ENCODE measurements at regions not wholly inside any gene's neighbourhood (a gene's known extent, or its start where the extent isn't known, plus 50 kb on each side); places are given as distances from the start of the nearest gene placed in this dataset.
"Not testable (repeated sequence)": the region's sequence is repeated elsewhere in the genome, so short reads cannot be mapped to it uniquely, and the experiment has no call there.

DNA sequence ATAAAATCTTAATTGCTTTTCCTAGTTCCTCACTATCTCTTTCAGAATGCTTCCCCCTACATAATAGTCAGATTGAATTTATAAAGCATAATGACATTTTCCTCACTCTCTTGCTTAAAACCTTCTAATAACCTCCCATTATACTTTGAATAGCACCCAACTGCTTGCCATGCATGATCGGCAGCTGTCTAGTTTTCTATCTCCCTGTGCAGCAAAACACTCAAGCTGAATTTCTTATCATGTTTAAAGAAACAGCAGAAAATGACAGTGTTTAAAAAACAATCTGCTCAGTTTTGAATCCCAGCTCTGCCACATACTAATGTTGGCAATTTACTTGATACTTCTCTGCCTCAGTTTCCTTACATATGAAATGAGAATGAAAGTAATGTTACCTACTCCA is 947.1 kb upstream of the HS3ST1 start:
- no peaks in the 10 kb centered on the region for H3K36me3 ChIP-seq (ENCODE audit: control insufficient read depth in 5 of 5, insufficient read depth in 5 of 5, low read length in 5 of 5)
- H3K9ac ChIP-seq (ENCODE audit: low read length in 5 of 5): no peak overlapping the region
- H3K4me1 ChIP-seq (ENCODE audit: control insufficient read depth in 5 of 5, insufficient read depth in 5 of 5, low read length in 5 of 5): no peaks in the 10 kb centered on the region
- H3K4me3 ChIP-seq (ENCODE audit: low read depth in 1 of 5, low read length in 5 of 5): no peak overlapping the region
- no peaks in the 10 kb centered on the region for H3K9me3 ChIP-seq (ENCODE audit: control insufficient read depth in 5 of 5, low read length in 5 of 5)
- no peak overlapping the region for H3K27ac ChIP-seq (ENCODE audit: low read depth, low read length)
- no peaks in the 10 kb centered on the region for H3K27me3 ChIP-seq (ENCODE audit: control insufficient read depth in 5 of 5, insufficient read depth in 4 of 5, low read length in 5 of 5)

DNA sequence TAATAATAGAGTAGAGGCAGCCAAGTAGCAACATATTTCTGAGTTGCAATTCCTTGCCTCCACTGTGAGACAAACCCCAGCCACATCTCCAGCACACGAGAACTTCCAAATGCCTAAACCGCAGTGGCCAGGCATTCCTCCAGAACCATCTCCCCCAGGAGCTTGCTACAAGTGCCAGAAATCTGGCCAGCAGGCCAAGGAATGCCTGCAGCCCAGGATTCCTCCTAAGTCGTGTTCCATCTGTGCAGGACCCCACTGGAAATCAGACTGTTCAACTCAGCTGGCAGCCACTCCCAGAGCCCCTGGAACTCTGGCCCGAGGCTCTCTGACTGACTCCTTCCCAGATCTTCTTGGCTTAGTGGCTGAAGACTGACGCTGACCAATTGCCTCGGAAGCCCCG is 937.2 kb upstream of the HS3ST1 start:
- not testable (repeated sequence) for H3K9ac ChIP-seq (ENCODE audit: low read length in 5 of 5); H3K27me3 ChIP-seq (ENCODE audit: control insufficient read depth in 5 of 5, insufficient read depth in 4 of 5, low read length in 5 of 5); H3K4me3 ChIP-seq (ENCODE audit: low read depth in 1 of 5, low read length in 5 of 5); H3K36me3 ChIP-seq (ENCODE audit: control insufficient read depth in 5 of 5, insufficient read depth in 5 of 5, low read length in 5 of 5); H3K4me1 ChIP-seq (ENCODE audit: control insufficient read depth in 5 of 5, insufficient read depth in 5 of 5, low read length in 5 of 5); H3K9me3 ChIP-seq (ENCODE audit: control insufficient read depth in 5 of 5, low read length in 5 of 5); H3K27ac ChIP-seq (ENCODE audit: low read depth, low read length)

DNA sequence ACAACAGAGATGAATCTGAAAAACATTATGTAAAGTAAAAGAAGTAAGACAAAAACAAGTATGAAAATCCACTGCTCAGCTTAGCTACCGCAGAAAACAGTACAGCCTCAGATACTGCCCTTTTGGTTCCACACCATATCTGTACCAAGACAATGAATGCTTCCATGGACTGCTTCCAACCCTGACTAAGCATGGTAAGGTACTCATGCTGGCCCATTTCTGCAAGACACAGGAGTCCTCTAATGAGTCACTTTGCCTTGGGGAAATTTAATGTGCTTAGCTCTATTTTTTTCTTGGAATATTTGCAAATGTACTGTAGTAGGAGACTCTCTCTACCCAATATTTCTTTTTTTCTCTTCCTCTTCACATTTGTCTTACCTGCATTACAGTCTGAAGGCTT is 931.7 kb upstream of the HS3ST1 start:
- Histone ChIP-seq H3K4me1 (ENCODE audit: control insufficient read depth in 5 of 5, insufficient read depth in 5 of 5, low read length in 5 of 5) (no peaks in the 10 kb centered on the region), H3K9me3 (ENCODE audit: control insufficient read depth in 5 of 5, low read length in 5 of 5) (peaks cover 0 to 6% (median 3%) of the 10 kb centered on the region in 5 donors), H3K36me3 (ENCODE audit: control insufficient read depth in 5 of 5, insufficient read depth in 5 of 5, low read length in 5 of 5) (no peaks in the 10 kb centered on the region), H3K9ac (ENCODE audit: low read length in 5 of 5) (no peak overlapping the region), H3K4me3 (ENCODE audit: low read depth in 1 of 5, low read length in 5 of 5) (no peak overlapping the region), H3K27ac (ENCODE audit: low read depth, low read length) (no peak overlapping the region), H3K27me3 (ENCODE audit: control insufficient read depth in 5 of 5, insufficient read depth in 4 of 5, low read length in 5 of 5) (no peaks in the 10 kb centered on the region)

DNA sequence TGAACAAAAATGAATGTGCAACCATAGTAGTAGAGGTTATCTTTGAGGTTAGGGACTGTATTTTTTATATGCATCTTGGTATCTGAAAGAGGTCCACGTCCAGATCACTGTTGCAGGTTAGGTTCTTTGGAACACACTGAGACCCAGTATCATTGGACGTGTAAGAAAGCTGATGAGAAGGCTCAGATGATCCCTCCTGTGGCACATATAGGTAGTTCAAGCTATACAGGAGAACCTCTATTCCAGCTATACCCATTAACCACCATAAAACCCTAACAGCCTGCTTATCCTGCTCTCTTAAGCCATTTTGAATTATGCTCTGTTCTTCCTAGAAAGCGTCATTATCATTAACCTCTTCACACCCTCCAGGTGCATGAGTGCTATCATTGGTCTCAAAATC is 930.7 kb upstream of the HS3ST1 start:
- no peaks in the 10 kb centered on the region for H3K27me3 ChIP-seq (ENCODE audit: control insufficient read depth in 5 of 5, insufficient read depth in 4 of 5, low read length in 5 of 5)
- H3K4me1 ChIP-seq (ENCODE audit: control insufficient read depth in 5 of 5, insufficient read depth in 5 of 5, low read length in 5 of 5): no peaks in the 10 kb centered on the region
- H3K9ac ChIP-seq (ENCODE audit: low read length in 5 of 5): no peak overlapping the region
- H3K9me3 ChIP-seq (ENCODE audit: control insufficient read depth in 5 of 5, low read length in 5 of 5): peaks cover 0 to 6% (median 3%) of the 10 kb centered on the region in 5 donors
- no peaks in the 10 kb centered on the region for H3K36me3 ChIP-seq (ENCODE audit: control insufficient read depth in 5 of 5, insufficient read depth in 5 of 5, low read length in 5 of 5)
- no peak overlapping the region for H3K4me3 ChIP-seq (ENCODE audit: low read depth in 1 of 5, low read length in 5 of 5)
- no peak overlapping the region for H3K27ac ChIP-seq (ENCODE audit: low read depth, low read length)

DNA sequence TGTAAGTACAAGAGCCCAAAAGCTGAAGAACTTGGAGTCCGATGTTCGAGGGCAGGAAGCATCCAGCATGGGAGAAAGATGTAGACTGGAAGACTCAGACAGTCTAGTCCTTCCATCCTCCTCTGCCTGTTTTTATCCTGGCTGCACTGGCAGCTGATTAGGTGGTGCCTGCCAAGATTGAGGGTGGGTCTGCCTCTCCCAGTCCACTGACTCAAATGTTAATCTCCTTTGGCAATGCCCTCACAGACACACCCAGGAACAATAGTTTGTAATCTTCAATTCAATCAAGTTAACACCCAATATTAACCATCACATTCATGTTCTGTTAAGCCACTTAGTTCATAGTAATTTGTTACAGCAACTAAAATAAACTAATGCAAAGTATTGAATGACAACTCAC is 904.4 kb upstream of the HS3ST1 start:
- not testable (repeated sequence) for H3K36me3 ChIP-seq (ENCODE audit: control insufficient read depth in 5 of 5, insufficient read depth in 5 of 5, low read length in 5 of 5)

DNA sequence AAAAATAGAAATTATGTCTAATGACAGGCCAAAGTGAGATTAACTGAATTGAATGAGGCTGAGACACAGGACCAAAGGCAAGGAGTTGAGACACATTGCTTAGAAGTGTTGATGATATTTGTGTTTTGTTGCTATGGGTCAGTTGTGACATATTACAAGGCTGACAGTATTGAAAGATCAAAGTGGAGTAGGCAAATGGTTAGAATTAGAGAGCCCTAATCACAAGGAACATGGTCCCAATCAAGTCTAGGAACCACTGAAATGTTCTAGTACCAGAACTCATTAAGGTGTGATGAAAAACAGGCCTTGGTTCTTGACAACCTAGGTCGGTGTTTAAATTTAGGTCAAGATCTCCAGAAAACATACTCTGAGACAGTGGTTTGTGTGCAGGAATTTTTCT is 896.3 kb upstream of the HS3ST1 start:
- Histone ChIP-seq H3K4me3 (ENCODE audit: low read depth in 1 of 5, low read length in 5 of 5) (no peak overlapping the region), H3K27ac (ENCODE audit: low read depth, low read length) (no peak overlapping the region), H3K9ac (ENCODE audit: low read length in 5 of 5) (no peak overlapping the region), H3K36me3 (ENCODE audit: control insufficient read depth in 5 of 5, insufficient read depth in 5 of 5, low read length in 5 of 5) (no peaks in the 10 kb centered on the region), H3K27me3 (ENCODE audit: control insufficient read depth in 5 of 5, insufficient read depth in 4 of 5, low read length in 5 of 5) (no peaks in the 10 kb centered on the region), H3K4me1 (ENCODE audit: control insufficient read depth in 5 of 5, insufficient read depth in 5 of 5, low read length in 5 of 5) (no peaks in the 10 kb centered on the region), H3K9me3 (ENCODE audit: control insufficient read depth in 5 of 5, low read length in 5 of 5) (no peaks in the 10 kb centered on the region)

More for the DNA sequence above, 904.4 kb upstream of the HS3ST1 start:
- not testable (repeated sequence) for H3K4me3 ChIP-seq (ENCODE audit: low read depth in 1 of 5, low read length in 5 of 5); H3K27me3 ChIP-seq (ENCODE audit: control insufficient read depth in 5 of 5, insufficient read depth in 4 of 5, low read length in 5 of 5); H3K9me3 ChIP-seq (ENCODE audit: control insufficient read depth in 5 of 5, low read length in 5 of 5); H3K27ac ChIP-seq (ENCODE audit: low read depth, low read length); H3K4me1 ChIP-seq (ENCODE audit: control insufficient read depth in 5 of 5, insufficient read depth in 5 of 5, low read length in 5 of 5); H3K9ac ChIP-seq (ENCODE audit: low read length in 5 of 5)

DNA sequence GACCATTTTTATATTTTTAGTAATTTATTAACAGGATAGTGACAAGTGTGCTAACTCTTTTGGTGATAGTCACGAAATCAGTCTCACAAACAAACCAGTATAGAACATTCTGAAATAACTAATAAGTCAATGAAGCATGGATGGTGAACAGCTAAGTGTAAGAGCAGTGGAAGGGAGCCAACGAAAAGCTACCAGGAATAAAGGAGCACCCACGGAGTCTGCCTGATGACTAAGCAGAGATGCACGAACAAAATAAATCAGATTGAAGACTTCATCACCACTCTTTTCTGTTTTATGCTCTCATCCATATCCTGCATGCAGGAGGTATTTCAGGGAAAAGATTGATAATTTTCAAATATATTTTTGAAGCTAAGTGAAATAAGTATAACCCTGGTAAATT is 891.1 kb upstream of the HS3ST1 start:
- no peaks in the 10 kb centered on the region for H3K9me3 ChIP-seq (ENCODE audit: control insufficient read depth in 5 of 5, low read length in 5 of 5)
- no peaks in the 10 kb centered on the region for H3K27me3 ChIP-seq (ENCODE audit: control insufficient read depth in 5 of 5, insufficient read depth in 4 of 5, low read length in 5 of 5)
- no peak overlapping the region for H3K4me3 ChIP-seq (ENCODE audit: low read depth in 1 of 5, low read length in 5 of 5)
- H3K36me3 ChIP-seq (ENCODE audit: control insufficient read depth in 5 of 5, insufficient read depth in 5 of 5, low read length in 5 of 5): no peaks in the 10 kb centered on the region
- no peak overlapping the region for H3K27ac ChIP-seq (ENCODE audit: low read depth, low read length)
- H3K4me1 ChIP-seq (ENCODE audit: control insufficient read depth in 5 of 5, insufficient read depth in 5 of 5, low read length in 5 of 5): no peaks in the 10 kb centered on the region
- H3K9ac ChIP-seq (ENCODE audit: low read length in 5 of 5): no peak overlapping the region

DNA sequence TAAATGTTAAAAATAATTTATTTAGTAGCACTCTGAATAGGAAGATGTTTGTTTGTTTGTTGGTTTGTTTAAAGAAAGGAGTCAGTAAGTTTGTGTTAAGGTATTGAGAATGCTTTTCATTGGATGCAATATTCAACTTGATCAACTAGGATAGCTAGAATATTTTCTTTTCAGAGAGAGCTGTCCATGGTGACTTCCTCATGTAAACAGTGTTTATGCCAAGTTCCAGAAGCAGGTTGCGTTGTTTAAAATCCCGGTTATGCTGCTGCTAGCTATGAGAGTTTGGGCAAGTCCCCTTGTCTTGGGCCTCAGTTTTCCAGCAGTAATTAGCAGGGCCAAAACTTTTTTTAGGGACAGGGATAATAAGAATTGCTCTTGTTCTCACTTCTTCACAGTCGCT is 876.2 kb upstream of the HS3ST1 start:
- Histone ChIP-seq H3K9ac (ENCODE audit: low read length in 5 of 5) (no peak overlapping the region), H3K9me3 (ENCODE audit: control insufficient read depth in 5 of 5, low read length in 5 of 5) (peaks cover 0 to 4% (median 0%) of the 10 kb centered on the region in 5 donors), H3K27ac (ENCODE audit: low read depth, low read length) (no peak overlapping the region), H3K4me1 (ENCODE audit: control insufficient read depth in 5 of 5, insufficient read depth in 5 of 5, low read length in 5 of 5) (no peaks in the 10 kb centered on the region), H3K36me3 (ENCODE audit: control insufficient read depth in 5 of 5, insufficient read depth in 5 of 5, low read length in 5 of 5) (no peaks in the 10 kb centered on the region), H3K27me3 (ENCODE audit: control insufficient read depth in 5 of 5, insufficient read depth in 4 of 5, low read length in 5 of 5) (no peaks in the 10 kb centered on the region), H3K4me3 (ENCODE audit: low read depth in 1 of 5, low read length in 5 of 5) (no peak overlapping the region)

DNA sequence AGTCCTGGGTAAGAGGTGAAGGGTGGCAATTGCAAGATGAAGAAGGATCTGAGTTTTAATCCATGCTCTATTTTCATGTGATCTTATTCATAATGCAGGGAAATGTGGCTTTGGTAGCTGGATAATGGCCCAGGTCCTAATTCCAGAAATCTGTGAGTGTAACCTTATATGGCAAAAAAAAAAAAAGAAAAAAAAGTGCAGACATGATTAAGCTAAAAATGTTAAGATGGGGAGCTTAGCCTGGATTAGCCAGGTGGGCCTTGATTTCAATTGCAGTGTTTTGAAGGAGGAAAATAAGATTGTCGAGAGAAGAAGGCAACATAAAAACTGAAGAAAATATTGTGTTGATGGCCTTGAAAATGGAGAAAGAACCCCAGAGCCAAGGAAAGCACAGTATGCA is 867.7 kb upstream of the HS3ST1 start:
- Histone ChIP-seq H3K9ac (ENCODE audit: low read length in 5 of 5) (no peak overlapping the region), H3K4me1 (ENCODE audit: control insufficient read depth in 5 of 5, insufficient read depth in 5 of 5, low read length in 5 of 5) (no peaks in the 10 kb centered on the region), H3K4me3 (ENCODE audit: low read depth in 1 of 5, low read length in 5 of 5) (no peak overlapping the region), H3K27ac (ENCODE audit: low read depth, low read length) (no peak overlapping the region), H3K9me3 (ENCODE audit: control insufficient read depth in 5 of 5, low read length in 5 of 5) (peaks cover 0 to 12% (median 0%) of the 10 kb centered on the region in 5 donors), H3K27me3 (ENCODE audit: control insufficient read depth in 5 of 5, insufficient read depth in 4 of 5, low read length in 5 of 5) (no peaks in the 10 kb centered on the region), H3K36me3 (ENCODE audit: control insufficient read depth in 5 of 5, insufficient read depth in 5 of 5, low read length in 5 of 5) (no peaks in the 10 kb centered on the region)

DNA sequence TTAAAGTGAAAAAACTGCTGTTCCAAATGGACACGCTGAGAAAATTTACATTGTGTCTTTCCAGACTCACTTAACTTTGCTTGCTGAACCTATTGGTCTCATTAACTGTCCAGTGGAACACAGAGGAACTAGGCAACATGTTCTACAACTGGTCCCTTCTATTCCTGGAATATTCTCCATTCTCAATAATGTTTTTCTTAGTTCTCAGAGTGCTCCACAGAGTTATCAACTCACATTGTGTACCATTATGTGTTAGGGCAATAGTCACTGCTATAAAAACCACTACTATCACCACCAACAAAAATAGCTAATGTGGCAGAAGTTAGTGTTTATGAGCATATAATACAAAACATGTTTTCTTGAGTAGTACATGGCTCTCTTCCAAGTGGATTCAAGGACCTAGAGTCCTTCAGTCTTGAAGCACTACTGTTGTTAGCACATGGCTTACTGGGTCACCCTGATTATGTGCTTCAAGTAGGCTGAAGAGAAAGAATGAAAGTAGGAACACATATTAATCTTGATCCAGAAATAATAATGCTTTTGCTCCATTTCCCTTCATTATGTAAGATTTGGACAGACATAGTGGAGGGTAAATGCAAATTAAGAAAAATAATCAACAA is 865.3 kb upstream of the HS3ST1 start:
- Histone ChIP-seq H3K4me1 (ENCODE audit: control insufficient read depth in 5 of 5, insufficient read depth in 5 of 5, low read length in 5 of 5) (no peaks in the 10 kb centered on the region), H3K36me3 (ENCODE audit: control insufficient read depth in 5 of 5, insufficient read depth in 5 of 5, low read length in 5 of 5) (no peaks in the 10 kb centered on the region), H3K9ac (ENCODE audit: low read length in 5 of 5) (no peak overlapping the region), H3K4me3 (ENCODE audit: low read depth in 1 of 5, low read length in 5 of 5) (no peak overlapping the region), H3K27me3 (ENCODE audit: control insufficient read depth in 5 of 5, insufficient read depth in 4 of 5, low read length in 5 of 5) (no peaks in the 10 kb centered on the region), H3K27ac (ENCODE audit: low read depth, low read length) (no peak overlapping the region), H3K9me3 (ENCODE audit: control insufficient read depth in 5 of 5, low read length in 5 of 5) (peaks cover 0 to 8% (median 0%) of the 10 kb centered on the region in 5 donors)

DNA sequence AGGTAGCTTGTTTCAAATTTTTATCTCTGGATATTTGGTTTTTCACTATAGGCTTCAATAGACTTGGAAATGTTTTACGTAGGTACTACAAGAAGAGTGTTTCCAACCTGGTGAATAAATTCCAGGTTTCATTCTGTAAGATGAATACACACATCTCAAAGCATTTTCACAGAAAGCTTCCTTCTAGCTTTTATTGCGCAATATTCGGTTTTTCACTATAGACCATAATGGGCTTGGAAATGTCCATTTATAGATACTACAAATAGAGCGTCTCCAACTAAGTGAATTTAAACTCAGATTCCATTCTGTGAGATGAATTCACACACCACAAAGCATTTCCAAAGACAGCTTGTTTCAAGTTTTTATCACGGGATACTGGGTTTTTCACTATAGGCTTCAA is 857.7 kb upstream of the HS3ST1 start:
- Histone ChIP-seq H3K4me3 (ENCODE audit: low read depth in 1 of 5, low read length in 5 of 5) (no peak overlapping the region), H3K9me3 (ENCODE audit: control insufficient read depth in 5 of 5, low read length in 5 of 5) (peaks cover 0 to under 1% (median 0%) of the 10 kb centered on the region in 5 donors), H3K9ac (ENCODE audit: low read length in 5 of 5) (no peak overlapping the region), H3K27ac (ENCODE audit: low read depth, low read length) (no peak overlapping the region), H3K4me1 (ENCODE audit: control insufficient read depth in 5 of 5, insufficient read depth in 5 of 5, low read length in 5 of 5) (no peaks in the 10 kb centered on the region), H3K36me3 (ENCODE audit: control insufficient read depth in 5 of 5, insufficient read depth in 5 of 5, low read length in 5 of 5) (no peaks in the 10 kb centered on the region), H3K27me3 (ENCODE audit: control insufficient read depth in 5 of 5, insufficient read depth in 4 of 5, low read length in 5 of 5) (no peaks in the 10 kb centered on the region)

All from subcutaneous abdominal adipose tissue (tissue), 5 donors.